Activated CD4-positive, alpha-beta memory T cell treated with anti-CD3 and anti-CD28 coated beads for 36 hours (primary cell): ENCODE measurements at regions not wholly inside any gene's neighbourhood (a gene's known extent, or its start where the extent isn't known, plus 50 kb on each side); places are given as distances from the start of the nearest gene placed in this dataset.

Experiments
- CTCF ChIA-PET: fragments of 350-600 bp; sonication (Branson Sonifier 250); formaldehyde crosslinking; loops from one replicate; lab custom pipeline; 2021; ENCODE audit warnings: antibody characterized with exemption, inconsistent platforms; lab: Charles Lee
- POLR2A ChIA-PET: fragments of 350-600 bp; sonication (Branson Sonifier 250); formaldehyde crosslinking; loops from one replicate; lab custom pipeline; 2021; ENCODE audit warnings: antibody characterized with exemption; lab: Charles Lee
- DNase-seq: peaks from one replicate; pipeline ENCODE4 v3.0.0-alpha.2; 2020
- H3K27ac Mint-ChIP-seq: one replicate; pipeline ENCODE4 v1.8.0; 2021; ENCODE audit warnings: mixed read lengths
- H3K27me3 Mint-ChIP-seq: one replicate; pipeline ENCODE4 v1.8.0; 2021; ENCODE audit warnings: mixed read lengths
- H3K36me3 Mint-ChIP-seq: one replicate; pipeline ENCODE4 v1.8.0; 2021; ENCODE audit warnings: mixed read lengths
- H3K4me1 Mint-ChIP-seq: one replicate; pipeline ENCODE4 v1.8.0; 2021; ENCODE audit warnings: low read depth, mixed read lengths
- H3K4me3 Mint-ChIP-seq: one replicate; pipeline ENCODE4 v1.8.0; 2021; ENCODE audit warnings: mild to moderate bottlenecking, mixed read lengths
- H3K9me3 Mint-ChIP-seq: one replicate; pipeline ENCODE4 v1.8.0; 2021; ENCODE audit warnings: mixed read lengths
- intact Hi-C: fragments of 100-400 bp; cut with micrococcal nuclease; formaldehyde crosslinking; loops from one replicate; pipeline ENCODE4 v1.15.1; 2023

GRCh38 chr4:119797238-119797894, 168.8 kb upstream of the PDE5A start:
- H3K4me1 Mint-ChIP-seq = no peaks in the 10 kb centered on the region
- no peaks in the 10 kb centered on the region for H3K27me3 Mint-ChIP-seq
- no peak for DNase-seq
- H3K4me3 Mint-ChIP-seq = no peak overlapping the region
- H3K9me3 Mint-ChIP-seq = no peaks in the 10 kb centered on the region
- no peak overlapping the region for H3K27ac Mint-ChIP-seq
- POLR2A ChIA-PET = no interaction called here
- CTCF ChIA-PET = no interaction called here
- intact Hi-C loops = no loop called here
- H3K36me3 Mint-ChIP-seq = no peaks in the 10 kb centered on the region

GRCh38 chr4:119795986-119796578, 167.5 kb upstream of the PDE5A start:
- Mint-ChIP-seq H3K4me1 (no peaks in the 10 kb centered on the region), H3K27me3 (no peaks in the 10 kb centered on the region), H3K4me3 (no peak overlapping the region), H3K27ac (no peak overlapping the region), H3K9me3 (no peaks in the 10 kb centered on the region), H3K36me3 (no peaks in the 10 kb centered on the region)
- DNase-seq = no peak
- ChIA-PET POLR2A (no interaction called here), CTCF (no interaction called here)
- intact Hi-C loops = no loop called here

GRCh38 chr4:119794681-119795080, 166.1 kb upstream of the PDE5A start:
- H3K4me1 Mint-ChIP-seq = no peaks in the 10 kb centered on the region
- CTCF ChIA-PET = no interaction called here

GRCh38 chr4:119794113-119794512, 165.5 kb upstream of the PDE5A start:
- no peaks in the 10 kb centered on the region for H3K27me3 Mint-ChIP-seq
- no peaks in the 10 kb centered on the region for H3K36me3 Mint-ChIP-seq
- ChIA-PET CTCF (no interaction called here), POLR2A (no interaction called here)
- no peaks in the 10 kb centered on the region for H3K9me3 Mint-ChIP-seq
- intact Hi-C loops = no loop called here
- no peak for DNase-seq
- no peak overlapping the region for H3K4me3 Mint-ChIP-seq
- no peaks in the 10 kb centered on the region for H3K4me1 Mint-ChIP-seq
- H3K27ac Mint-ChIP-seq = no peak overlapping the region

More at GRCh38 chr4:119794681-119795080, 166.1 kb upstream of the PDE5A start:
- Mint-ChIP-seq H3K4me3 (no peak overlapping the region), H3K36me3 (no peaks in the 10 kb centered on the region), H3K9me3 (no peaks in the 10 kb centered on the region), H3K27me3 (no peaks in the 10 kb centered on the region), H3K27ac (no peak overlapping the region)
- no peak for DNase-seq
- intact Hi-C loops = no loop called here
- POLR2A ChIA-PET = no interaction called here

- no peaks in the 10 kb centered on the region for H3K36me3 Mint-ChIP-seq
- no peaks in the 10 kb centered on the region for H3K27me3 Mint-ChIP-seq
- H3K4me1 Mint-ChIP-seq = no peaks in the 10 kb centered on the region
- intact Hi-C loops = no loop called here
- DNase-seq = no peak
- no peak overlapping the region for H3K27ac Mint-ChIP-seq
- H3K4me3 Mint-ChIP-seq = no peak overlapping the region
- ChIA-PET CTCF (interaction anchor here (1.5 kb wide), 1 partner anchor 160 kb away, joined by 3 read pairs; the partner anchor contains the start of gene PDE5A), POLR2A (no interaction called here)
- peaks cover 2% of the 10 kb centered on the region for H3K9me3 Mint-ChIP-seq
These were observed 160.0 kb upstream of the PDE5A start for GRCh38 chr4:119788349-119789266.

GRCh38 chr4:119785963-119786362, 157.4 kb upstream of the PDE5A start:
- no peaks in the 10 kb centered on the region for H3K27me3 Mint-ChIP-seq
- no peak overlapping the region for H3K4me3 Mint-ChIP-seq
- no peaks in the 10 kb centered on the region for H3K4me1 Mint-ChIP-seq
- ChIA-PET CTCF (interaction anchor here (1.0 to 1.6 kb wide), 2 partner anchors 36 to 158 kb away, joined by 4 to 5 read pairs; no protein-coding TSS in a partner anchor), POLR2A (no interaction called here)
- DNase-seq = no peak
- peaks cover 8% of the 10 kb centered on the region for H3K9me3 Mint-ChIP-seq
- H3K27ac Mint-ChIP-seq = no peak overlapping the region
- intact Hi-C loops = no loop called here
- H3K36me3 Mint-ChIP-seq = no peaks in the 10 kb centered on the region

- no peak overlapping the region for H3K27ac Mint-ChIP-seq
- CTCF ChIA-PET = no interaction called here
These were observed 154.8 kb upstream of the PDE5A start for GRCh38 chr4:119783189-119783983.

GRCh38 chr4:119781044-119781443, 152.4 kb upstream of the PDE5A start:
- peaks cover 8% of the 10 kb centered on the region for H3K9me3 Mint-ChIP-seq
- no peaks in the 10 kb centered on the region for H3K27me3 Mint-ChIP-seq
- CTCF ChIA-PET = no interaction called here
- intact Hi-C loops = no loop called here
- no peak for DNase-seq
- H3K4me3 Mint-ChIP-seq = no peak overlapping the region
- no peaks in the 10 kb centered on the region for H3K4me1 Mint-ChIP-seq
- H3K36me3 Mint-ChIP-seq = no peaks in the 10 kb centered on the region
- POLR2A ChIA-PET = no interaction called here
- H3K27ac Mint-ChIP-seq = no peak overlapping the region

More at GRCh38 chr4:119783189-119783983, 154.8 kb upstream of the PDE5A start:
- Mint-ChIP-seq H3K9me3 (peaks cover 8% of the 10 kb centered on the region), H3K36me3 (no peaks in the 10 kb centered on the region), H3K27me3 (no peaks in the 10 kb centered on the region), H3K4me1 (no peaks in the 10 kb centered on the region), H3K4me3 (no peak overlapping the region)
- POLR2A ChIA-PET = no interaction called here
- intact Hi-C loops = no loop called here
- no peak for DNase-seq

GRCh38 chr4:119774840-119775239, 146.2 kb upstream of the PDE5A start:
- no peak overlapping the region for H3K27ac Mint-ChIP-seq
- H3K4me1 Mint-ChIP-seq = no peaks in the 10 kb centered on the region
- no peak for DNase-seq
- CTCF ChIA-PET = no interaction called here
- no peaks in the 10 kb centered on the region for H3K36me3 Mint-ChIP-seq
- H3K9me3 Mint-ChIP-seq = no peaks in the 10 kb centered on the region
- intact Hi-C loops = no loop called here
- POLR2A ChIA-PET = no interaction called here
- H3K27me3 Mint-ChIP-seq = no peaks in the 10 kb centered on the region
- H3K4me3 Mint-ChIP-seq = no peak overlapping the region

GRCh38 chr4:119765951-119766350, 137.3 kb upstream of the PDE5A start:
- no peaks in the 10 kb centered on the region for H3K27me3 Mint-ChIP-seq
- no peak overlapping the region for H3K4me3 Mint-ChIP-seq
- H3K27ac Mint-ChIP-seq = no peak overlapping the region
- ChIA-PET POLR2A (no interaction called here), CTCF (no interaction called here)
- H3K36me3 Mint-ChIP-seq = no peaks in the 10 kb centered on the region
- H3K9me3 Mint-ChIP-seq = no peaks in the 10 kb centered on the region
- no peaks in the 10 kb centered on the region for H3K4me1 Mint-ChIP-seq
- DNase-seq = no peak
- intact Hi-C loops = no loop called here

GRCh38 chr4:119765469-119765868, 136.9 kb upstream of the PDE5A start:
- ChIA-PET POLR2A (no interaction called here), CTCF (no interaction called here)
- Mint-ChIP-seq H3K36me3 (no peaks in the 10 kb centered on the region), H3K9me3 (no peaks in the 10 kb centered on the region), H3K27ac (no peak overlapping the region), H3K4me1 (no peaks in the 10 kb centered on the region), H3K27me3 (no peaks in the 10 kb centered on the region), H3K4me3 (no peak overlapping the region)
- no peak for DNase-seq
- intact Hi-C loops = no loop called here

GRCh38 chr4:119763386-119763785, 134.8 kb upstream of the PDE5A start:
- ChIA-PET POLR2A (no interaction called here), CTCF (no interaction called here)
- intact Hi-C loops = no loop called here
- H3K27ac Mint-ChIP-seq = no peak overlapping the region
- no peaks in the 10 kb centered on the region for H3K36me3 Mint-ChIP-seq
- no peak overlapping the region for H3K4me3 Mint-ChIP-seq
- peaks cover 1% of the 10 kb centered on the region for H3K27me3 Mint-ChIP-seq
- H3K4me1 Mint-ChIP-seq = no peaks in the 10 kb centered on the region
- no peak for DNase-seq
- H3K9me3 Mint-ChIP-seq = no peaks in the 10 kb centered on the region
